ENCODE measurements at regions not wholly inside any gene's neighbourhood (a gene's known extent, or its start where the extent isn't known, plus 50 kb on each side); places are given as distances from the start of the nearest gene placed in this dataset.
"Not testable (repeated sequence)": the region's sequence is repeated elsewhere in the genome, so short reads cannot be mapped to it uniquely, and the experiment has no call there.

DNA sequence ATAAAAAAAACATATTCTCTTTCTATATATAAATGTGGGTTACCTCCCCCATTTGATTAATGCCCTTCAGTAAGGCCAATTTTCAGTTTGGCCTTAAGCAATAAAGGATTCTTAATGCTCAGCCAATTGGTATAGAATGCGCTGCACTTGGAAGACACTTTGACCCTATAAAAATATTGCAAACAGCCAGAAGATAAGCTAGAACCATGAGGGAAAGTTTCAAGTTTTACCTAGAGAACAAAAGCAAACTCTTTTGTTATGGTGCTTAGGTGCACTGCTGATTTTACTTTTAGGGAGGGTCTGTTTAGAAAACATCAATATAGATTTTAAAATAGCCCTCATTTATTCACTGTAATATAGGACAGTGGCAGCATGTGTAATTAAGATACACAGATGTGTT lies 251.6 kb upstream of the SLC16A7 start:
- DNase-seq: no peak

- DNase-seq: no peak
Measured at GRCh38 chr12:59329462-59329861, 266.4 kb upstream of the SLC16A7 start.

DNA sequence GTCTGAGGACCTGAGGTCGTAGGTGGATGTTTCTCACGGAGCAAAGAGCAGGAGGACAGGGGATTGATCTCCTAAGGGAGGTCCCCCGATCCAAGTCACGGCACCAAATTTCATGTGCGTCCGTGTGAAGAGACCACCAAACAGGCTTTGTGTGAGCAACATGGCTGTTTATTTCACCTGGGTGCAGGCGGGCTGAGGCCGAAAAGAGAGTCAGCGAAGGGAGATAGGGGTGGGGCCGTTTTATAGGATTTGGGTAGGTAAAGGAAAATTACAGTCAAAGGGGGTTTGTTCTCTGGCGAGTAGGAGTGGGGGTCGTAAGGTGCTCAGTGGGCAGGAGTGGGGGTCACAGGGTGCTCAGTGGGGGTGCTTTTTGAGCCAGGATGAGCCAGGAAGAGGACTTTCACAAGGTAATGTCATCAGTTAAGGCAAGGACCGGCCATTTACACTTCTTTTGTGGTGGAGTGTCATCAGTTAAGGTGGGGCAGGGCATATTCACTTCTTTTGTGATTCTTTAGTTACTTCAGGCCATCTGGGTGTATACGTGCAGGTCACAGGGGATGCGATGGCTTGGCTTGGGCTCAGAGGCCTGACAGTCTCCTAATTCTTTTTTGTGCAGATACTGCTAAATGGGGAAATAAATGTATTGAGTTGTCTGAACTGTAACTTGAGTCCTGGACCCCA lies 267.3 kb upstream of the SLC16A7 start:
- DNase-seq: not testable (repeated sequence)

DNA sequence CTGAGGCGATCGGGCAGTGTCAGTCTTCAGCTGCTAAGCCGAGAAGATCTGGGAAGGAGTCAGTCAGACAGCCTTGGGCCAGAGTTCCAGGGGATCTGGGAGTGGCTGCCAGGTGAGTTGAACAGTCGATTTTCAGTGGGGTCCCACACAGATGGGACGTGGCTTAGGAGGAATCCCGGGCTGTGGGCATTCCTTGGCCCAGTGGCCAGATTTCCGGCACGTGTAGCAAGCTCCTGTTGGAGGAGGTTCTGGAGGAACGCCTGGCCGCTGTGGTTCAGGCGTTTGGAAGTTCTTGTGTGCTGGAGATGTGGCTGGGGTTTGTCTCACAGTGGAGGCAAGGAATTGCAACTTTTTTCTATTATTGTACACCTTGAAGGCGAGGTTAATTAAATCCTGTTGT lies 269.4 kb upstream of the SLC16A7 start:
- not testable (repeated sequence) for DNase-seq

DNA sequence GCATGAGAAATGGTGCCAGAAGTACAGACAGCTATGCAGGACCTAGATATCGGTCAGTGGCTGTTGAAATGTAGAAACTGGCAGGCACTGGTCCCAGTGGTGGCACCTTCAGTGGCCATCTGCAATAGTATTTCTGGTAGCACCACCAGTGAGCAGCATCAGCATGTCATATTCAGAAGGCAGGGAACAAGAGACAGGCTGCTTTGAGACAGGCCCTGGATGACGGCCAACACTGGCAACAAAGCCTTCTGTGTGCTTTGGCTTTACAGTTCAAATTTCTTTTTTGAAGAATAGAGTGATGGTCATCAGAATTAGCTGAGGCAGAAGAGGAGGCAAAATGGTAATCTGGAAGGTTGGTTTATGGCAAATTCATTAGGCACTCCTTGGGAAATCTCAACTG lies 273.4 kb upstream of the SLC16A7 start:
- DNase-seq: no peak

- no peak for DNase-seq
Measured at GRCh38 chr12:59321278-59321677, 274.6 kb upstream of the SLC16A7 start.

DNA sequence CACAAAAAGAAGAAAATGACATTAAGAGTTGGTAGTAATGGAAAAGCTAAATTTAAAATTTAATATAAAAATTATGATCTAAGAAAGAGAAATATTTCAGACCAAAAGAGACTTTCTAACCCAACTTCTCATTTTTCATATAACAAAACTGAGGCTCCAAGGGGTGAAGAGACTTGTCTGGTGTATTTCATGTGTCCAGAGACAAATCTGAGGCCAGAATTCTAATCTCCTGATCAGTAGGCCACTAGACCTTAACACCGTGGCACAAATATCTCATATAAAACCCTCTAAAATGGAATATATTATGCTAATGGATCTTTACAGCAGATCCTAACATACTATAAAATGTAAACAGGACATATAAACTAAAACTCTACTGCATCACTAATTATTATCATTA lies 275.7 kb upstream of the SLC16A7 start:
- DNase-seq: no peak

DNA sequence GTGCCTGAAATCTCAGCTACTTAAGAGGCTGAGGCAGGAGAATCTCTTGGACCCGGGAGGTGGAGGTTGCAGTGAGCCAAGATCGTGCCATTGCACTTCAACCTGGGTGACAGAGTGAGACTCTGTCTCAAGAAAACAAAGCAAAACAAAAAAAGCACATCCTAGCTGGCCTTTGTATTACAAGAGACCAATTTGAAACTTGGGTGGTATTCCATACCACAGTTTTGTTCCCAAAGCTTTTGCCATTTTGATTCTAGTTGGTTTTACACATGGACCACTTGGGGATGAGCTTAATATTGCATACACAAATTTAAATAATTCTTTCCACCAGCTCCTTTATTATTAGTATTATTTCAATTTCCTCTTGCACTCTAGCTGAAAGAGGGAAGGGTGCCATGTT lies 276.9 kb upstream of the SLC16A7 start:
- DNase-seq: no peak

DNA sequence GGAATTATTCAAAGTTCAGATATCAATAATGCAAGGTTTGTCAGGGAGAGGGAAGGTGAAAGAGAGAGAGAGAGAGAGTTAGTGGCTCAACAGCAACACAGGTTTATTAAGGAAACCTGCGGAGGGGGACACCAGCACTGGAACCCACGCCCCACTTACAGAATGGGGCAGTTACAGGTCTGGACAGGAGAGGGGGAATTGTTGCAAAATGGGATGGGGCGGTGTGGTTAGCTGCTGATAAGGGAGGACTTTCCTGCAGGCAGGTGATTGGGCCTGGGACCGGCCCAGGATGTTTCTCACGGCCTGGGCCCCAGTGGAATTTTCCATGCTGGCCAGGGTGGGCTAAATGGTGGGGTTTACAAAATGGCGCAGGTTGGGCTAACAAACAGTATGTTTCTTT lies 278.2 kb upstream of the SLC16A7 start:
- no peak for DNase-seq

- DNase-seq: no peak
Measured at GRCh38 chr12:59316938-59317337, 278.9 kb upstream of the SLC16A7 start.

- not testable (repeated sequence) for DNase-seq
Measured at GRCh38 chr12:59316354-59316753, 279.5 kb upstream of the SLC16A7 start.

- no peak for DNase-seq
Measured at GRCh38 chr12:59314209-59314608, 281.6 kb upstream of the SLC16A7 start.

DNA sequence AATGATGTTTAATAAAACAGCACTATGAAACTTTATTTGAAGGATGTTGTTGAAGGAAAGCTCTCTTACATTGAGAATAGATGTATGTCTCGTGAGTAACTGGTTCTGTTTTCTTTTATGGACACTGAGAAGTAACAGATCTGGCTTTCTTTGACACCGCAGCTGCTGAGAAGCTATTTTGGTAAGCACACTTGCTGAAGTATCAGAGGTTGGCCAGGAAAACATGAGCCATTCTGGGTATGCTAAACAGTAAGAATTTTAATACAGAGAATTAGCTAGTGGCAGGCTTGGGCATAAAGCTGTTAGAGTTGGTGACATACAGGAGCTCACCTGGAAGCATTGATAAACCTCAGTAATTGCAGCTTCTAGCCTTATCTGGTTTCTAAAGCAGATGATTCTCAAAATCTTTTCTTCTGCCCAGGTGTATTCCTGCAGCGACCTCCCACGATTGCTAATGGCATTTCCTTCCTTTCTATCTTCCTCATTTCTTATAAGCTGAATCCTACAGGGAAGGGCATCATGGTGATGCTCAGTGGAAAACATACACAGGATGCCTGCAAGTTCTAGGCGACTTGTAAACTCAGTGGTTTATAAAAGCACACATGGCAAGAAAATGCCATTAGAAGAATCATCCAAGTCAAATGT lies 291.6 kb upstream of the SLC16A7 start:
- DNase-seq: no peak

- no peak for DNase-seq
Measured at GRCh38 chr12:59298296-59298695, 297.5 kb upstream of the SLC16A7 start.

DNA sequence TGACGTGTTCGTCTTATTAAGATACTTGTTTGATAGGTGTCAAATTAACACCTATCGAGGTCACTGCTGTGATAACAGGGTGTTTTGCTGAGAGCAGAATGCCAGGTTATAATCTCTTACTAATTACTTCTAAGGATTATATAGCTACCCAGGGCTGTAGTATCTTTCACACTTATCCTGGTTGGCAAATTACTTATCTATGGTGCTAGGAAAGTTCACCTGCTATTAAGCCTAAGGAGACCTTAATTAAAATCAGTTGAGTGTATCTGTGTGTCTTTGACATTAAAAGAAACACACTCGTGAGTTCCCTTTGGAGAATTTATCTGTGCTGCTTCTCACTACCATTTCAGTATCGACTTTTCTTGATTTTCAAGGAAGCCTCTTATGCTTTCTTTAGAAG lies 301.6 kb upstream of the SLC16A7 start:
- no peak for DNase-seq

GRCh38 chr12:59282999-59283398 lies 312.8 kb upstream of the SLC16A7 start:
- DNase-seq: no peak

DNA sequence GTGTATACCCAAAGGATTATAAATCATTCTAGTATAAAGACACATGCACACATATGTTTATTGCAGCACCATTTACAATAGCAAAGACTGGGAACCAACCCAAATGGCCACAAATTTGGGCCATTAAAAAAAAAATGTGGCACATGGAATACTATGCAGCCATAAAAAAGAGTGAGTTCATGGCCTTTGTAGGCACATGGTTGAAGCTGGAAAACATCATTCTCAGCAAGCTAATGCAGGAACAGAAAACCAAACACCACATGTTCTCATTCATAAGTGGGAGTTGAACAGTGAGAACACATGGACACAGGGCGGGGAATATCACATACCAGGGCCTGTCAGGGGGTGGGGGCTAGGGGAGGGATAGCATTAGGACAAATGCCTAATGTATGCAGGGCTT lies 322.3 kb upstream of the SLC16A7 start:
- not testable (repeated sequence) for DNase-seq

DNA sequence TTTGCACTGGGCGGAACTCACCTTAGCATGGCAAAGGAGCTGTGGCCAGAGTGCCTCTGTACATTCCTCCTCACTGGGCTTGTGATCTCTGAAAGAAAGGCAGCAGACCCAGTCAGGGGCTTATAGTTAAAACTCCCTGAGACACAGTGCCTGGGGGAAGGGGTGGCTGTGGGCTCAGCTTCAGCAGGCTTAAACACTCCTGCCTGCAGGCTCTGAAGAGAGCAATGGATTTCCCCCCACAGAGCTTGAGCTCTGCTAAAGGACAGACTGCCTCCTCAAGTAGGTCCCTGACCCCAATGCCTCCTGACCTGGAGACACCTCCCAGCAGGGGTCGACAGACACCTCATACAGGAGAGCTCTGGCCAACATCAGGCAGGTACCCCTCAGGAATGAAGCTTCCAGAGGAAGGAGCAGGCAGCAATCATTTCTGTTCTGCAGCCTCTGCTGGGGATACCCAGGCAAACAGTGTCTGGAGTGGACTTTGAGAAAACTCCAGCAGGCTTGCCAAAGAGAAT lies 327.5 kb upstream of the SLC16A7 start:
- no peak for DNase-seq

- DNase-seq: no peak
Measured at GRCh38 chr12:59260202-59260601, 335.6 kb upstream of the SLC16A7 start.

- no peak for DNase-seq
Measured at GRCh38 chr12:59252731-59253130, 332.4 kb upstream of the LRIG3 start.

GRCh38 chr12:59250766-59251165 lies 330.5 kb upstream of the LRIG3 start:
- DNase-seq: no peak

GRCh38 chr12:59240048-59240447 lies 319.7 kb upstream of the LRIG3 start:
- no peak for DNase-seq

GRCh38 chr12:59234391-59234790 lies 314.1 kb upstream of the LRIG3 start:
- DNase-seq: no peak

DNA sequence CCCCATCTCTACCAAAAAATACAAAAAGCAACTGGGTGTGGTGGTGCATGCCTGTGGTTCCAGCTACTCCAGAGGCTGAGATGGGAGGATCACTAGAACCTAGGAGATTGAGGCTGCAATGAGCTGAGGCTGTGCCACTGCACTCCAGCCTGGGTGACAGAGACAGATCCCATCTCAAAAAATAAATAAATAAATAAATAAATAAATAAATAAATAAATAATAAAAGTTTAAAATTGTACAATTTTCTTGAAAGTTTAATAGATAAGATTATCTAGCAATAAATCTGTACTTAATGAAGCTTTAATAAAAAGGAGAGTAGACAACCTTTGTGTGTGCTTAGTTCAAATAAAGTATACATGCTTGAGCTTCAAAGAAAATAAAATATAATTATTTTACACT lies 310.0 kb upstream of the LRIG3 start:
- no peak for DNase-seq

- no peak for DNase-seq
Measured at GRCh38 chr12:59219148-59219547, 298.8 kb upstream of the LRIG3 start.
